Keratinocyte (primary cell): ENCODE measurements at regions not wholly inside any gene's neighbourhood (a gene's known extent, or its start where the extent isn't known, plus 50 kb on each side); places are given as distances from the start of the nearest gene placed in this dataset.

Experiments
- CTCF ChIP-seq, 3 experiments: IDR thresholded peaks in 1 of 3; conservative IDR thresholded peaks in 1 of 3; optimal IDR thresholded peaks in 1 of 3; 2 replicates in 2 of 3; 3 replicates in 1 of 3; pipeline versions ENCODE3 to v1.5.1; 2011; ENCODE audit warnings: low read length in 3 of 3, mild to moderate bottlenecking in 3 of 3, moderate library complexity in 2 of 3, control low read depth in 1 of 3, inconsistent platforms in 1 of 3; ENCODE audit not compliant: insufficient read depth in 2 of 3; ENCODE audit errors: extremely low read depth in 1 of 3
- EZH2 ChIP-seq: IDR thresholded peaks from one replicate; pipeline ENCODE4 v1.6.1; 2012; ENCODE audit warnings: inconsistent platforms, mild to moderate bottlenecking, low read length, moderate library complexity

GRCh38 chr7:18288322-18289037 is 207.1 kb upstream of the HDAC9 start:
- TF ChIP-seq CTCF (optimal IDR thresholded peaks at IDR 0.05 in 1 of 3, IDR thresholded peaks at IDR 0.05 in 1 of 3, conservative IDR thresholded peaks at IDR 0.05 in 1 of 3; ENCODE audit: extremely low read depth in 1 of 3, insufficient read depth in 2 of 3, low read length in 3 of 3) (no peak), EZH2 (no peak)
